C4-2B (cell line): ENCODE measurements at regions not wholly inside any gene's neighbourhood (a gene's known extent, or its start where the extent isn't known, plus 50 kb on each side); places are given as distances from the start of the nearest gene placed in this dataset.

Experiments used
- H3K27ac ChIP-seq: fragments of 450-650 bp; 2 replicates; pipeline ENCODE4 v1.5.1; 2017
- CTCF ChIP-seq: fragments of 450-650 bp; conservative IDR thresholded peaks from 2 replicates; pipeline ENCODE4 v1.5.1; 2017; ENCODE audit warnings: mild to moderate bottlenecking
- ZFX ChIP-seq: fragments of 450-650 bp; IDR thresholded peaks from 2 replicates; pipeline ENCODE4 v1.6.1; 2017

GRCh38 chr12:13499008-13499407 is 302.5 kb downstream of the EMP1 start:
- TF ChIP-seq ZFX (no peak), CTCF (no peak)
- no peak overlapping the region for H3K27ac ChIP-seq

GRCh38 chr12:13496111-13496510 is 299.6 kb downstream of the EMP1 start:
- TF ChIP-seq CTCF (no peak), ZFX (no peak)
- H3K27ac ChIP-seq: no peak overlapping the region

DNA sequence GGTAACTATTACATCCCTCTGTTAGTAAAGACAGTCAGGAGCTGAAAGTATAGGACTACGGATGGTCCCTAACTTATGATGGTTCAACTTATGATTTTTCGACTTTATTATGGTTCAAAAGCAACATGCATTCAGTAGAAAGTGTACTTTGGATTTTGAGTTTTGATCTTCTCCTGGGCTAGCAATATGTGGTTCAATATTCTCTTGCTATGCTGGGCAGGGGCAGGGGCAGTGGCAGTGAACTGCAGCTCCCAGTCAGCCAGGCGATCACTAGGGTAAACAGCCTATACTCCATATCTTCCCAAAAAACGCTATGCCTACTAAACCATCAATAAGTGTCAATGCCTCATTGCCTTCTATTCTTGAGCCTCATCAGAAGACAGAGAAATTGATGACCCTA is 292.7 kb downstream of the EMP1 start:
- H3K27ac ChIP-seq: no peak overlapping the region
- TF ChIP-seq CTCF (no peak), ZFX (no peak)

- no peak overlapping the region for H3K27ac ChIP-seq
- TF ChIP-seq ZFX (no peak), CTCF (no peak)
These were observed 290.8 kb downstream of the EMP1 start for GRCh38 chr12:13487326-13487725.

DNA sequence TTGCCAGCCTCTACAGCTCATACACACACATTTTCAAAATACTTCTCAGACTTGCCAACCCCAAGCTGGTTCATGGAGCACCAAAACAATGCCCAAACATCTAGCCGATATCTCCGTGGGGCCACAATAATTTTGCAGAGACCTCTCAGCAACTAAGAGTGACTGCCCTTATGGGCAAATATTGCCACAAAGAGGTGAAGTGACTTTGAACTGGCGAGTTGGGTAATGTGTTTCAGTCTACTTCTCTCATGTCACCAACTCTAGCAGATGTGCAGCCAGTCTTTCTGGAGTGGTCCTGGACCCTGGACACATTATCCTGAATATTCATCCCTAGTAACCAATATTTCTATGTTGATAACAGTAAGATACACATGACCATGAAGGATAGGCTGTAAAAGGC is 290.3 kb downstream of the EMP1 start:
- TF ChIP-seq ZFX (no peak), CTCF (no peak)

DNA sequence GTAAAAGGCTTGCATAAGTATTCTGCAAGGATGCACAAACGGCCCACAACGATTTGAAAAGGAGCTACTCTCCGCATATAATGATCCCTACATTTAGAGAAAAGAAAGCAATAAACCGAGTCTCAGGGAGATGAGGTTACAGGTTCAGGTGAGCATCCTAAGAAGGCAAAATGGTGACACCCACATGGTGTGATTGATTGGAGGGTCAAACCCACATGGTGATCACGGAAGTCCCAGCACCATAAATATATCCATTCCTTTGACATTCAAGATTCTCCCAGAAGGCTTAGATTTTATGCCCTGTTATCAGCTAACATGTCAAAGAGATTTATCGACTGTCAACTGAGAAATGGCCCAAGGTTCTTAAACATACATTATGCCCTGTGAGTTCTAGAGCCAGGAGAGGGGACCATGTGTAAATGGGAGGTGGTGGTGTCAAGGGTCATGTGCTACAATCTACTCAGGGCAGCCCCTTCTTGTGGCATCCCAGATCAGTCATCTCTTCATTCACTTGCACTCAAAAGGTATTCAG is 282.2 kb downstream of the EMP1 start:
- no peak for TF ChIP-seq ZFX
- TF ChIP-seq CTCF: no peak
- no peak overlapping the region for H3K27ac ChIP-seq

More for the DNA sequence above, 290.3 kb downstream of the EMP1 start:
- no peak overlapping the region for H3K27ac ChIP-seq

DNA sequence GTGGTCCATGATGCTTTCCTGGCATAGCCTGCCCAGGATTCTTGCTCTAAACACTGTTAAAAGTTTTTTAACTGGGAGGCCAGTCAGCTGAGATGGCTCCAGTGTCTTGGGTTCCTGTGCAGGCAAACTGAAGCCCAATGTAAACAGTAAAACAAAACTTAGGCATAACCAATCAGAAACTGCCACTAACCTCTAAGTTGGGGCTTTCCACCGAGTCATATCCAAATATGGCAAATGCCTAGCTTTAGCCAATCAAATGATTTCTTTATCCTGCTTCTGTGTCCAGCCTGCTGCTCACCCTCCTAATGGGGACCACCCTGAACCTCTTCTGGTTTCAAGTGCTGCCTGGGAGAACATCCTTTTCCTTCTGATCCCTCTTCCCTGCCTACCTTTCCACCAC is 277.9 kb downstream of the EMP1 start:
- no peak for TF ChIP-seq ZFX
- no peak for TF ChIP-seq CTCF

More for the DNA sequence above, 277.9 kb downstream of the EMP1 start:
- H3K27ac ChIP-seq: no peak overlapping the region
